PC-3 (cell line): ENCODE measurements at regions not wholly inside any gene's neighbourhood (a gene's known extent, or its start where the extent isn't known, plus 50 kb on each side); places are given as distances from the start of the nearest gene placed in this dataset.

Experiments
- EZH2 ChIP-seq: fragments of 300-600 bp; sonication (generic); IDR thresholded peaks from one replicate; pipeline ENCODE4 v1.6.1; 2017; ENCODE audit warnings: antibody characterized with exemption, mild to moderate bottlenecking, low read length; ENCODE audit not compliant: unreplicated experiment
- TF ChIP-seq, protein P1 (sequence below): fragments of 300-600 bp; sonication (generic); conservative IDR thresholded peaks from 2 replicates; pipeline ENCODE4 v1.5.1; 2017; ENCODE audit warnings: antibody characterized with exemption, low read depth, mild to moderate bottlenecking, low read length

DNA sequence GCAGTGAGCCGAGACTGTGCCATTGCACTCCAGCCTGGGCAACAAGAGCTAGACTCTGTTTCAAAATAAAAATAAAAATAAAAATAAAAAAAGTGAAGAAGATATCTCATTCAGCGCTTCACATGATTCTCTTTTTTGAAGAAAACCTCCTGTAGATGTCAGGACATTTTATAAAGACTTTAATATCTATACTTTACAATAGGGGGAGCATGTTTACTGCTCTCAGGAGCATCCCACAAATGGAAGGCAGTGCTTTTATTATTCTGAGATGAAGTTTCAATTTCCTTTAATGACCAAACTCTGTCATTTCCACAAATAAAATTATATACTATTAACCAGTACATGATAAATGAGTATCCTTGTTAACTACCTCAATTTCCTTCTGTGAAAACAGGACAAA is 118.7 kb upstream of the MYOCD start:
- TF ChIP-seq, protein P1, sequence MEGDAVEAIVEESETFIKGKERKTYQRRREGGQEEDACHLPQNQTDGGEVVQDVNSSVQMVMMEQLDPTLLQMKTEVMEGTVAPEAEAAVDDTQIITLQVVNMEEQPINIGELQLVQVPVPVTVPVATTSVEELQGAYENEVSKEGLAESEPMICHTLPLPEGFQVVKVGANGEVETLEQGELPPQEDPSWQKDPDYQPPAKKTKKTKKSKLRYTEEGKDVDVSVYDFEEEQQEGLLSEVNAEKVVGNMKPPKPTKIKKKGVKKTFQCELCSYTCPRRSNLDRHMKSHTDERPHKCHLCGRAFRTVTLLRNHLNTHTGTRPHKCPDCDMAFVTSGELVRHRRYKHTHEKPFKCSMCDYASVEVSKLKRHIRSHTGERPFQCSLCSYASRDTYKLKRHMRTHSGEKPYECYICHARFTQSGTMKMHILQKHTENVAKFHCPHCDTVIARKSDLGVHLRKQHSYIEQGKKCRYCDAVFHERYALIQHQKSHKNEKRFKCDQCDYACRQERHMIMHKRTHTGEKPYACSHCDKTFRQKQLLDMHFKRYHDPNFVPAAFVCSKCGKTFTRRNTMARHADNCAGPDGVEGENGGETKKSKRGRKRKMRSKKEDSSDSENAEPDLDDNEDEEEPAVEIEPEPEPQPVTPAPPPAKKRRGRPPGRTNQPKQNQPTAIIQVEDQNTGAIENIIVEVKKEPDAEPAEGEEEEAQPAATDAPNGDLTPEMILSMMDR = no peak
- TF ChIP-seq EZH2 = no peak
